ENCODE measurements at regions not wholly inside any gene's neighbourhood (a gene's known extent, or its start where the extent isn't known, plus 50 kb on each side); places are given as distances from the start of the nearest gene placed in this dataset.

GRCh38 chr6:88266126-88266525, 100.0 kb upstream of the CNR1 start:
- no peak overlapping the region for H3K4me3 Mint-ChIP-seq (ENCODE audit: unreplicated experiment)
- no peaks in the 10 kb centered on the region for H3K9me3 Mint-ChIP-seq (ENCODE audit: unreplicated experiment)
- no peak for DNase-seq (ENCODE audit: low spot score)
- H3K36me3 Mint-ChIP-seq (ENCODE audit: low read depth, unreplicated experiment), result no peaks in the 10 kb centered on the region
- TF ChIP-seq, protein P1, sequence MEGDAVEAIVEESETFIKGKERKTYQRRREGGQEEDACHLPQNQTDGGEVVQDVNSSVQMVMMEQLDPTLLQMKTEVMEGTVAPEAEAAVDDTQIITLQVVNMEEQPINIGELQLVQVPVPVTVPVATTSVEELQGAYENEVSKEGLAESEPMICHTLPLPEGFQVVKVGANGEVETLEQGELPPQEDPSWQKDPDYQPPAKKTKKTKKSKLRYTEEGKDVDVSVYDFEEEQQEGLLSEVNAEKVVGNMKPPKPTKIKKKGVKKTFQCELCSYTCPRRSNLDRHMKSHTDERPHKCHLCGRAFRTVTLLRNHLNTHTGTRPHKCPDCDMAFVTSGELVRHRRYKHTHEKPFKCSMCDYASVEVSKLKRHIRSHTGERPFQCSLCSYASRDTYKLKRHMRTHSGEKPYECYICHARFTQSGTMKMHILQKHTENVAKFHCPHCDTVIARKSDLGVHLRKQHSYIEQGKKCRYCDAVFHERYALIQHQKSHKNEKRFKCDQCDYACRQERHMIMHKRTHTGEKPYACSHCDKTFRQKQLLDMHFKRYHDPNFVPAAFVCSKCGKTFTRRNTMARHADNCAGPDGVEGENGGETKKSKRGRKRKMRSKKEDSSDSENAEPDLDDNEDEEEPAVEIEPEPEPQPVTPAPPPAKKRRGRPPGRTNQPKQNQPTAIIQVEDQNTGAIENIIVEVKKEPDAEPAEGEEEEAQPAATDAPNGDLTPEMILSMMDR (IDR thresholded peaks at IDR 0.05; ENCODE audit: unreplicated experiment), result no peak
- H3K4me1 Mint-ChIP-seq (ENCODE audit: unreplicated experiment), result peaks cover 8% of the 10 kb centered on the region
- peaks cover 4% of the 10 kb centered on the region for H3K27me3 Mint-ChIP-seq (ENCODE audit: unreplicated experiment)
- no peak overlapping the region for H3K27ac Mint-ChIP-seq (ENCODE audit: unreplicated experiment)

DNA sequence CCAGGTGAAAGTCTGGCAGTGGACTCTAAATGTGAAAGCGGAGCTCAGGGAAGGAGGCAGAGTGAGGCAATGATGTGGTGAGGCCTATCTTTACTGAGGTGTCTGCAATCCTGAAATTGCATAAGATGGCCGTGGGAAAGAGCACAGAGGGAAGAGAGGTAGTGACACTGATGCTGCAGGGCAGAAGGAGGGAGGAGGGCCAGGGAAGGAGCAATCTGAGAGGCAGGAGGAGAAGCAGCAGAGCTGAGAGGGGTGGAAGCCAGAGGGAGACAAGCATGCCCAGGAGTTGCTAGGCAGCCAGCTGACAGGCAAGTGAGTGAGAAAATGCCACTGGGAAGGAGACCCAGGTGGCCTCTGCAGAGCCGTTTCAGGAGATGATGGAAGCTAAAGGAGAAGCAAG, 97.4 kb upstream of the CNR1 start:
- Mint-ChIP-seq H3K9me3 (ENCODE audit: unreplicated experiment) (no peaks in the 10 kb centered on the region), H3K27ac (ENCODE audit: unreplicated experiment) (no peak overlapping the region), H3K27me3 (ENCODE audit: unreplicated experiment) (peaks cover 4% of the 10 kb centered on the region), H3K4me1 (ENCODE audit: unreplicated experiment) (peaks cover 12% of the 10 kb centered on the region), H3K36me3 (ENCODE audit: low read depth, unreplicated experiment) (no peaks in the 10 kb centered on the region), H3K4me3 (ENCODE audit: unreplicated experiment) (no peak overlapping the region)
- no peak for DNase-seq (ENCODE audit: low spot score)
- TF ChIP-seq, protein P1 (IDR thresholded peaks at IDR 0.05; ENCODE audit: unreplicated experiment), result no peak

- Mint-ChIP-seq H3K27me3 (ENCODE audit: unreplicated experiment) (peaks cover 4% of the 10 kb centered on the region), H3K4me1 (ENCODE audit: unreplicated experiment) (peaks cover 12% of the 10 kb centered on the region), H3K4me3 (ENCODE audit: unreplicated experiment) (no peak overlapping the region), H3K36me3 (ENCODE audit: low read depth, unreplicated experiment) (no peaks in the 10 kb centered on the region), H3K9me3 (ENCODE audit: unreplicated experiment) (no peaks in the 10 kb centered on the region), H3K27ac (ENCODE audit: unreplicated experiment) (no peak overlapping the region)
- DNase-seq (ENCODE audit: low spot score), result no peak
- TF ChIP-seq, protein P1 (IDR thresholded peaks at IDR 0.05; ENCODE audit: unreplicated experiment), result no peak
Observed at GRCh38 chr6:88262332-88262731, 96.2 kb upstream of the CNR1 start.

DNA sequence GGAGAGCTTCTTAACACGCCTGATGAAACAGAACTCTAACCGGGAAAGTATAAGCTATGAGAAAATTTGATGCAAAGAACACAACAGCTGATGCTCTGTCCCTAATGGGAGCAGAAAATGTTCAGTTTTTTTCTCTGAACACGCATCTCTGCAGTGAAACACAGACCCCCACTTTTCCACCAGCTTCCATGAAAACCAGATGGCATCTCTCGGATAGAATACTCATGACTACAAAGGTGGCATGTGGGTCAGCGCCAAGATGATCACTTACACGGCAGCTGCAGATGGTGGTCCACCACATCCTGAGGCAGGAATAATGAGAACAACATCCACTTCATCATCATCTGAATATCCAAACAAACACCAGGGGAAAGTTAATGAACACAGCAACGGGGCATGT, 85.2 kb upstream of the CNR1 start:
- peaks cover 4% of the 10 kb centered on the region for H3K36me3 Mint-ChIP-seq (ENCODE audit: low read depth, unreplicated experiment)
- TF ChIP-seq, protein P1 (IDR thresholded peaks at IDR 0.05; ENCODE audit: unreplicated experiment), result no peak
- H3K9me3 Mint-ChIP-seq (ENCODE audit: unreplicated experiment), result no peaks in the 10 kb centered on the region
- no peak overlapping the region for H3K4me3 Mint-ChIP-seq (ENCODE audit: unreplicated experiment)
- no peak for DNase-seq (ENCODE audit: low spot score)
- H3K4me1 Mint-ChIP-seq (ENCODE audit: unreplicated experiment), result no peaks in the 10 kb centered on the region
- no peak overlapping the region for H3K27ac Mint-ChIP-seq (ENCODE audit: unreplicated experiment)
- H3K27me3 Mint-ChIP-seq (ENCODE audit: unreplicated experiment), result no peaks in the 10 kb centered on the region

DNA sequence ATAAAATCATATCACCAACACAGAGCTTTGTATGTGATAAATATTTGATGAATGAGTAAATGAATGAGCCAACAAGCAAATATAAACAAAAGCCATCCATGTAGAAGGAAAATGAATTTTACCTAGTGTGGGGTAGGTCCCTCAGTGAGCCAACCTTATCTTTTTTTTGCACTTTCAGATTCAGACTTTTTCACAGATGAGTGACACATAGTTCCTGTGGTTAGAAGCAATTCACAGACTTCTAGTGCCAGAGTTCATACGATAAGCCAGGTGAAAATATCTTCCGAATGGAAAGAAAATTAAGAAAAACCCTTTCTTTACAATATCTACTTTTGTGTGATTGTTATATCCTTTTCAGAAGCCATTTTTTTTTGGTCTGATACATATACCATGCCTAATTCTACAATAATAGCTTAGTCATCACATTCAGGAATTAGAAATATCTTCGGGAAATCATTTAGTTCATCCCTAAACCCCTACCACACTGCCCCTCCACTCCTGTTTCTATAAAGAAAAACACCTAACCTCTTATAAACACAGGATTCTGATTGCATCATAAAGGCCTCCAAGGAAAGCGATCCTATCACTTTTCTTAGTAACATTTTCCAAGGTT, 82.7 kb upstream of the CNR1 start:
- DNase-seq (ENCODE audit: low spot score), result no peak
- TF ChIP-seq, protein P1 (IDR thresholded peaks at IDR 0.05; ENCODE audit: unreplicated experiment), result no peak
- H3K27me3 Mint-ChIP-seq (ENCODE audit: unreplicated experiment), result no peaks in the 10 kb centered on the region
- no peaks in the 10 kb centered on the region for H3K9me3 Mint-ChIP-seq (ENCODE audit: unreplicated experiment)
- H3K36me3 Mint-ChIP-seq (ENCODE audit: low read depth, unreplicated experiment), result no peaks in the 10 kb centered on the region
- no peak overlapping the region for H3K4me3 Mint-ChIP-seq (ENCODE audit: unreplicated experiment)
- H3K27ac Mint-ChIP-seq (ENCODE audit: unreplicated experiment), result no peak overlapping the region
- no peaks in the 10 kb centered on the region for H3K4me1 Mint-ChIP-seq (ENCODE audit: unreplicated experiment)

All from endothelial cell (in vitro differentiated cells).